Hepatocyte (in vitro differentiated cells): ENCODE measurements at regions not wholly inside any gene's neighbourhood (a gene's known extent, or its start where the extent isn't known, plus 50 kb on each side); places are given as distances from the start of the nearest gene placed in this dataset.

Experiments
- DNase-seq: peaks from one replicate; pipeline ENCODE4 v3.0.0-alpha.2; 2016; ENCODE audit warnings: low spot score
- H2AFZ ChIP-seq: fragments of 200-600 bp; sonication (generic); 2 replicates; pipeline ENCODE4 v1.6.0; 2016; ENCODE audit warnings: antibody characterized with exemption, mild to moderate bottlenecking
- H3K27ac ChIP-seq: fragments of 200-600 bp; sonication (generic); 2 replicates; pipeline ENCODE4 v1.5.1; 2016; ENCODE audit warnings: mild to moderate bottlenecking
- H3K27me3 ChIP-seq: fragments of 200-600 bp; sonication (generic); 2 replicates; pipeline ENCODE4 v1.6.1; 2016
- H3K36me3 ChIP-seq: fragments of 200-600 bp; sonication (generic); replicated peaks from 2 replicates; pipeline ENCODE4 v1.5.1; 2016; ENCODE audit warnings: low read depth; ENCODE audit not compliant: insufficient read depth
- H3K4me1 ChIP-seq: fragments of 200-600 bp; sonication (generic); 2 replicates; pipeline ENCODE4 v1.5.1; 2016; ENCODE audit warnings: mild to moderate bottlenecking, moderate library complexity; ENCODE audit not compliant: insufficient read depth
- H3K4me2 ChIP-seq: fragments of 200-600 bp; sonication (generic); 2 replicates; pipeline ENCODE4 v1.6.0; 2016
- H3K4me3 ChIP-seq: fragments of 200-600 bp; sonication (generic); 2 replicates; pipeline ENCODE4 v1.5.1; 2016; ENCODE audit warnings: mild to moderate bottlenecking
- H3K79me2 ChIP-seq: fragments of 200-600 bp; sonication (generic); 2 replicates; pipeline ENCODE4 v1.6.0; 2017; ENCODE audit warnings: mild to moderate bottlenecking
- H3K9me2 ChIP-seq: fragments of 200-600 bp; sonication (generic); replicated peaks from 2 replicates; pipeline ENCODE4 v1.6.0; 2017; ENCODE audit warnings: mild to moderate bottlenecking; ENCODE audit not compliant: insufficient read depth
- H3K9me3 ChIP-seq: fragments of 200-600 bp; sonication (generic); 2 replicates; pipeline ENCODE4 v1.5.1; 2016; ENCODE audit warnings: low read depth, mild to moderate bottlenecking
- H4K20me1 ChIP-seq: fragments of 200-600 bp; sonication (generic); 2 replicates; pipeline ENCODE4 v1.6.0; 2016; ENCODE audit warnings: mild to moderate bottlenecking; ENCODE audit not compliant: insufficient read depth, poor library complexity, severe bottlenecking
- EZH2 ChIP-seq: fragments of 200-600 bp; sonication (generic); IDR thresholded peaks from 2 replicates; pipeline ENCODE4 v1.6.1; 2016; ENCODE audit warnings: antibody characterized with exemption, mild to moderate bottlenecking, borderline replicate concordance
- EZH2phosphoT487 ChIP-seq: fragments of 200-600 bp; sonication (generic); IDR thresholded peaks from one replicate; pipeline ENCODE4 v1.6.1; 2018; ENCODE audit warnings: antibody characterized with exemption, mild to moderate bottlenecking, low read depth, moderate library complexity; ENCODE audit not compliant: unreplicated experiment, severe bottlenecking
- WGBS: methylation state at CpG from one replicate; pipeline ENCODE4 v1.1.6; 2016; ENCODE audit warnings: low lambda C conversion rate; ENCODE audit errors: missing lambda C conversion rate; 5-methylcytosine and 5-hydroxymethylcytosine counted together
- TF ChIP-seq, protein P1 (sequence below): fragments of 200-600 bp; sonication (generic); IDR thresholded peaks from 2 replicates; pipeline ENCODE4 v1.5.1; 2016; ENCODE audit warnings: antibody characterized with exemption, mild to moderate bottlenecking; ENCODE audit not compliant: poor library complexity

DNA sequence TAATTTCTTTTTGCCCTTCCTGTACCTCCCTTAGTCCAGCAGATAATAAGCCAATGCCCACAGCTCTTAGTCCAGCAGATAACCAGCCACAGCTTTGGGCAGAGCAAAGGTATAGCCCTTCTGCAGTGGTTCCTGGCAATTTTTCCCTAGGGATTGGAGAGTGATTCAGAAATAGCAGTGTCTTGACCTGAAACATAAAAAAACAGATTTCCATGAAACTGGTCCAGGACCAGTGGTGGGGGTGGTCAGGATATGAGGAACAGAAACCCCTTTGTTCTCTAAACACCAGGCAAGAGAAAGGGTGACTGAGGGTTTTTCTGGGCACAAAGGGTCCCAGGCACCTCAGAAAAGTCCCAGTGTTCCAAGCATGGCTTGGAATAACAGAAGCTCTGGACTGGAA, 103.4 kb downstream of the ARRDC4 start:
- Histone ChIP-seq H3K36me3 (no peaks in the 10 kb centered on the region), H3K9me3 (no peaks in the 10 kb centered on the region), H3K4me3 (no peak overlapping the region), H3K79me2 (no peaks in the 10 kb centered on the region), H3K4me2 (no peak overlapping the region), H3K27me3 (peaks cover 5% of the 10 kb centered on the region), H3K27ac (no peak overlapping the region), H2AFZ (no peak overlapping the region), H3K4me1 (no peaks in the 10 kb centered on the region), H4K20me1 (no peaks in the 10 kb centered on the region), H3K9me2 (no peaks in the 10 kb centered on the region)
- no peak for TF ChIP-seq EZH2
- TF ChIP-seq, protein P1, sequence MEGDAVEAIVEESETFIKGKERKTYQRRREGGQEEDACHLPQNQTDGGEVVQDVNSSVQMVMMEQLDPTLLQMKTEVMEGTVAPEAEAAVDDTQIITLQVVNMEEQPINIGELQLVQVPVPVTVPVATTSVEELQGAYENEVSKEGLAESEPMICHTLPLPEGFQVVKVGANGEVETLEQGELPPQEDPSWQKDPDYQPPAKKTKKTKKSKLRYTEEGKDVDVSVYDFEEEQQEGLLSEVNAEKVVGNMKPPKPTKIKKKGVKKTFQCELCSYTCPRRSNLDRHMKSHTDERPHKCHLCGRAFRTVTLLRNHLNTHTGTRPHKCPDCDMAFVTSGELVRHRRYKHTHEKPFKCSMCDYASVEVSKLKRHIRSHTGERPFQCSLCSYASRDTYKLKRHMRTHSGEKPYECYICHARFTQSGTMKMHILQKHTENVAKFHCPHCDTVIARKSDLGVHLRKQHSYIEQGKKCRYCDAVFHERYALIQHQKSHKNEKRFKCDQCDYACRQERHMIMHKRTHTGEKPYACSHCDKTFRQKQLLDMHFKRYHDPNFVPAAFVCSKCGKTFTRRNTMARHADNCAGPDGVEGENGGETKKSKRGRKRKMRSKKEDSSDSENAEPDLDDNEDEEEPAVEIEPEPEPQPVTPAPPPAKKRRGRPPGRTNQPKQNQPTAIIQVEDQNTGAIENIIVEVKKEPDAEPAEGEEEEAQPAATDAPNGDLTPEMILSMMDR: no peak
- TF ChIP-seq EZH2phosphoT487: no peak
- no peak for DNase-seq

DNA sequence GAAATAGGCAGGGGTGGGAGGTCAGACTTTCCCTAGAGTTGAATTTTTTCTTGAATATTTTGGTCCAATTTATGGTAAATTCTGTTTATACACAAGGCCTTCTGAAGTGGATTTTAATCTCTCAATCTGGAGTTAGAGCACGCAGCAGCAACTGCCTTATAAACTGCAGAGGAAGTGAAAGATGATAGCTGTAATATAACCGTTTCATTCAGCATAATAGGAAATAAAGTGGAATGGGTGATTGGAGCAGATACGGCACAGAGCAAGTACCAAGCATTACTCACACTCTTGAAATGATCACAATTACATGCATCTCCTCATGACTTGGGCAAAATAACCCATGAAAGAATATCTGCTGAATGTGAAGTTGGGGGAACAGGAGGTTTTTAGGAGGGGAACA, 106.8 kb downstream of the ARRDC4 start:
- Histone ChIP-seq H2AFZ (no peak overlapping the region), H3K4me2 (no peak overlapping the region), H3K79me2 (no peaks in the 10 kb centered on the region), H3K36me3 (no peaks in the 10 kb centered on the region), H4K20me1 (no peaks in the 10 kb centered on the region), H3K9me2 (no peaks in the 10 kb centered on the region), H3K27me3 (peaks cover 5% of the 10 kb centered on the region), H3K27ac (no peak overlapping the region), H3K4me1 (no peaks in the 10 kb centered on the region), H3K9me3 (no peaks in the 10 kb centered on the region), H3K4me3 (no peak overlapping the region)
- DNase-seq: no peak
- 56% methylated on average over 3 of the region's 3 CpGs for WGBS
- TF ChIP-seq, protein P1: no peak
- TF ChIP-seq EZH2phosphoT487 (no peak), EZH2 (no peak)

- no peaks in the 10 kb centered on the region for H3K36me3 ChIP-seq
Observed at GRCh38 chr15:98069256-98069655, 108.8 kb downstream of the ARRDC4 start.

More at GRCh38 chr15:98069256-98069655, 108.8 kb downstream of the ARRDC4 start:
- Histone ChIP-seq H4K20me1 (no peaks in the 10 kb centered on the region), H3K27me3 (peaks cover 5% of the 10 kb centered on the region), H3K4me3 (no peak overlapping the region), H3K4me1 (no peaks in the 10 kb centered on the region), H3K27ac (no peak overlapping the region), H3K9me3 (no peaks in the 10 kb centered on the region), H3K9me2 (no peaks in the 10 kb centered on the region), H2AFZ (no peak overlapping the region), H3K79me2 (no peaks in the 10 kb centered on the region), H3K4me2 (no peak overlapping the region)
- whole genome bisulfite sequencing: 71% methylated on average over 4 of the region's 4 CpGs
- TF ChIP-seq EZH2phosphoT487: no peak
- TF ChIP-seq, protein P1: no peak
- no peak for TF ChIP-seq EZH2
- DNase-seq: no peak
